Heart right ventricle (tissue), 16 donors: ENCODE measurements at regions not wholly inside any gene's neighbourhood (a gene's known extent, or its start where the extent isn't known, plus 50 kb on each side); places are given as distances from the start of the nearest gene placed in this dataset.

Experiments used
- ATAC-seq, 8 donors: fragments of 200-7000 bp; cut with Tn5 transposase; one replicate each; pipeline ENCODE4 v1.9.1; 2020; ENCODE audit warnings: mild to moderate bottlenecking in 8 of 8, moderate library complexity in 8 of 8, moderate number of reproducible peaks in 1 of 8
- DNase-seq, 2 donors: peaks; one replicate each; pipeline ENCODE4 v3.0.0-alpha.2; 2020
- H3K27ac ChIP-seq, 10 donors: fragments of 200-600 bp; sonication (generic) in 2 of 10; one replicate each; pipeline versions ENCODE4 v1.5.0 to v1.8.0; 2020 to 2022; ENCODE audit warnings: mild to moderate bottlenecking in 3 of 10
- H3K27me3 ChIP-seq, 7 donors: fragments of 200-600 bp; one replicate each; pipeline ENCODE4 v1.8.0; 2021 to 2022; ENCODE audit warnings: mild to moderate bottlenecking in 2 of 7
- H3K36me3 ChIP-seq, 9 donors: fragments of 200-600 bp; sonication (generic) in 1 of 9; one replicate each; pipeline versions ENCODE4 v1.5.0 to v1.8.0; 2020 to 2022; ENCODE audit warnings: mild to moderate bottlenecking in 2 of 9
- H3K4me1 ChIP-seq, 9 donors: fragments of 200-600 bp; sonication (generic) in 1 of 9; one replicate each; pipeline versions ENCODE4 v1.5.0 to v1.8.0; 2020 to 2022; ENCODE audit warnings: mild to moderate bottlenecking in 4 of 9
- H3K4me3 ChIP-seq, 10 donors: fragments of 200-600 bp; sonication (generic) in 2 of 10; one replicate each; pipeline versions ENCODE4 v1.5.0 to v1.8.0; 2020 to 2022; ENCODE audit warnings: mild to moderate bottlenecking in 7 of 10, moderate library complexity in 2 of 10
- H3K9me3 ChIP-seq, 11 donors: fragments of 200-600 bp in 10 of 11; sonication (generic) in 2 of 11; one replicate each; pipeline versions ENCODE4 v1.5.0 to v1.8.0; 2013 to 2022; ENCODE audit warnings: mild to moderate bottlenecking in 2 of 11, control low read depth in 1 of 11, moderate library complexity in 1 of 11
- whole genome bisulfite sequencing, 2 donors: extraction: QIAGEN DNeasy Blood & Tissue Kit; methylation state at CpG; one replicate each; pipeline ENCODE4 v1.1.7; 2013; ENCODE audit warnings: inconsistent platforms in 1 of 2; 5-methylcytosine and 5-hydroxymethylcytosine counted together
- intact Hi-C, 10 donors: fragments of 100-400 bp; cut with DNase I; formaldehyde crosslinking; loops; one replicate each; pipeline versions ENCODE4 v1.11.1 to v1.14.2; 2022
- TF ChIP-seq, protein P1 (sequence below), 9 donors: fragments of 200-600 bp; sonication (generic) in 2 of 9; IDR thresholded peaks; one replicate each; pipeline versions ENCODE4 v1.5.0 to v1.8.0; 2021 to 2022; ENCODE audit warnings: antibody characterized with exemption in 9 of 9, mild to moderate bottlenecking in 5 of 9, moderate library complexity in 1 of 9
- donor health status: Arrhythmogenic right ventricular cardiomyopathy.
- donor health status: ischemic (EF 13 %, LVEDD 7.1; RV severe dilation, severe dysfunction).
- donor health status: healthy with polysubstance abuse.
- donor health status: DM: no; HTN: yes; CAD: no.
- donor health status: DM: no; HTN: no; CAD: no.
- donor health status: ischemic (EF 25% LVEDD 6.9; RV normal size, moderate dysfunction).
- donor health status: ischemic (EF 25% LVEDD 5.7; RV mildly dilated, moderate dysfunction).
- donor health status: healthy.
- donor health status: DM: yes; HTN: yes; CAD: no.
- donor health status: Ischemic cardiomyopathy.
- donor health status: ischemic (EF 35%, LVEDD 5.7; RV mildly dilated, moderate dysfunction).
- donor health status: nonischemic (EF 11% LVEDD 7.7; RV severe dilation, severe dysfunction).
- donor health status: DM: yes; HTN: yes; CAD: no.
- donor health status: PGD.
- donor health status: ischemic (EF 29% LVEDD 5.4; RV normal size, mild dysfunction).
- donor health status: nonischemic (EF 23%, LVEDD 6.1; RV moderate dilation, normal function).

- H3K4me1 ChIP-seq = peaks cover 0 to 2% (median 0%) of the 10 kb centered on the region in 9 donors
- DNase-seq (no peak), ATAC-seq (no peak)
- H3K27me3 ChIP-seq = peaks cover 1 to 52% (median 37%) of the 10 kb centered on the region in 7 donors
- intact Hi-C loops = no loop called here
- H3K9me3 ChIP-seq = no peaks in the 10 kb centered on the region
- no peak overlapping the region for H3K27ac ChIP-seq
- H3K4me3 ChIP-seq = no peak overlapping the region
- 58 to 68% methylated on average over 5 of the region's 5 CpGs for WGBS, 2 donors
- no peaks in the 10 kb centered on the region for H3K36me3 ChIP-seq
- TF ChIP-seq, protein P1, sequence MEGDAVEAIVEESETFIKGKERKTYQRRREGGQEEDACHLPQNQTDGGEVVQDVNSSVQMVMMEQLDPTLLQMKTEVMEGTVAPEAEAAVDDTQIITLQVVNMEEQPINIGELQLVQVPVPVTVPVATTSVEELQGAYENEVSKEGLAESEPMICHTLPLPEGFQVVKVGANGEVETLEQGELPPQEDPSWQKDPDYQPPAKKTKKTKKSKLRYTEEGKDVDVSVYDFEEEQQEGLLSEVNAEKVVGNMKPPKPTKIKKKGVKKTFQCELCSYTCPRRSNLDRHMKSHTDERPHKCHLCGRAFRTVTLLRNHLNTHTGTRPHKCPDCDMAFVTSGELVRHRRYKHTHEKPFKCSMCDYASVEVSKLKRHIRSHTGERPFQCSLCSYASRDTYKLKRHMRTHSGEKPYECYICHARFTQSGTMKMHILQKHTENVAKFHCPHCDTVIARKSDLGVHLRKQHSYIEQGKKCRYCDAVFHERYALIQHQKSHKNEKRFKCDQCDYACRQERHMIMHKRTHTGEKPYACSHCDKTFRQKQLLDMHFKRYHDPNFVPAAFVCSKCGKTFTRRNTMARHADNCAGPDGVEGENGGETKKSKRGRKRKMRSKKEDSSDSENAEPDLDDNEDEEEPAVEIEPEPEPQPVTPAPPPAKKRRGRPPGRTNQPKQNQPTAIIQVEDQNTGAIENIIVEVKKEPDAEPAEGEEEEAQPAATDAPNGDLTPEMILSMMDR (IDR thresholded peaks at IDR 0.05) = no peak
Measured at GRCh38 chr22:49676230-49676629, 151.4 kb downstream of the BRD1 start.

- intact Hi-C loops = no loop called here
- no peaks in the 10 kb centered on the region for H3K36me3 ChIP-seq
- H3K4me3 ChIP-seq = no peak overlapping the region
- H3K27me3 ChIP-seq = peaks cover 12 to 66% (median 50%) of the 10 kb centered on the region in 7 donors
- peaks cover 0 to 10% (median 5%) of the 10 kb centered on the region in 9 donors for H3K4me1 ChIP-seq
- peaks cover 0 to 2% (median 0%) of the 10 kb centered on the region in 11 donors for H3K9me3 ChIP-seq
- TF ChIP-seq, protein P1 (IDR thresholded peaks at IDR 0.05) = no peak
- 83 to 88% methylated on average over 12 of the region's 12 CpGs for WGBS, 2 donors
- no peak overlapping the region for H3K27ac ChIP-seq
- no peak for DNase-seq
- no peak for ATAC-seq
Measured at GRCh38 chr22:49674479-49675050, 153.1 kb downstream of the BRD1 start.

DNA sequence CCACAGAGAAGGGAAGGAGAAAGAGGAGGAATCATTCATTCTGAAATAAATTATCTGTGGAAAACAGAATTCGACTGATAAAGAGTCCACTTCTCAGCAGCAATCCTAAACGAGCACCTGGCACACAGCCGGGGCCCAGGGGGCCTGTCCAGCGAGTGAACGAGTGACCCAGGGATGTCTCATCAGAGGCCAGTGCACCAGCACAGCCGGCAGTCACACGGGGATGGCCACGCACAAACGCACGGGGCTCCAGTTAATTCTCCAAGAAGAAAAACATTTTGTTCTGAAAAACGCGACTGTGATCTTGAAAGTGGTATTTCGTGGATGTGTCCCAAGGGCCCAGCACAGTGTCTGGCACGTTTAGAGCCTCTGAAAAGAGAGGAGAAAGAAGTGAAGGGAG, 154.6 kb downstream of the BRD1 start:
- intact Hi-C loops = no loop called here
- DNase-seq (no peak), ATAC-seq (no peak)
- Histone ChIP-seq H3K4me1 (peaks cover 0 to 10% (median 5%) of the 10 kb centered on the region in 9 donors), H3K4me3 (no peak overlapping the region), H3K27me3 (peaks cover 12 to 72% (median 56%) of the 10 kb centered on the region in 7 donors), H3K27ac (no peak overlapping the region), H3K36me3 (no peaks in the 10 kb centered on the region), H3K9me3 (peaks cover 0 to 7% (median 0%) of the 10 kb centered on the region in 11 donors)
- TF ChIP-seq, protein P1 (IDR thresholded peaks at IDR 0.05) = no peak
- 46 to 48% methylated on average over 14 of the region's 14 CpGs for WGBS, 2 donors

DNA sequence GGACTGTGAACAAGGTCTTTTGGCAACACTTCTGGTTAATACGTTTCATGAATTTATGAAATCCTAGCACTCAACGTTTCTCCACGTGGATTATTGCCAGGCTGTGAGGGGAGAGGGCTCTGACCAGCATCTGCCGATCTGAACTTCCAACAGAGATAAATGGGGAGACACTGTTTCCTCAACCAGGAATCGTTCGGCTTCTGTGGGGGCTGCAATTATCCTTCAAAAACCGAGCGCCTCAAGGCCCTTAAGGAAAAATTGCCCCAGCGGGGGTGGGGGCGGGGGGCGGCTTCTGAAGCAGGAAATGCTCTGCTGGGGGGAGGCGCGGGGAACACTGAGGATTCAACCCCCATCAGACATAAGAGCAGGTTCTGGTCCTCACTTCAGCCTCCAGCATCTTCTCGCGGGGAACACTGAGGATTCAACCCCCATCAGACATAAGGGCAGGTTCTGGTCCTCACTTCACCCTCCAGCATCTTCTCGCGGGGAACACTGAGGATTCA, 155.6 kb downstream of the BRD1 start:
- ATAC-seq (no peak), DNase-seq (no peak)
- peaks cover 0 to 7% (median 0%) of the 10 kb centered on the region in 11 donors for H3K9me3 ChIP-seq
- H3K4me3 ChIP-seq = no peak overlapping the region
- intact Hi-C loops = no loop called here
- peaks cover 12 to 64% (median 47%) of the 10 kb centered on the region in 7 donors for H3K27me3 ChIP-seq
- H3K4me1 ChIP-seq = peaks cover 0 to 11% (median 5%) of the 10 kb centered on the region in 9 donors
- H3K27ac ChIP-seq = no peak overlapping the region
- H3K36me3 ChIP-seq = no peaks in the 10 kb centered on the region
- 43 to 50% methylated on average over 15 of the region's 17 CpGs for WGBS, 2 donors
- TF ChIP-seq, protein P1 (IDR thresholded peaks at IDR 0.05) = no peak
